HG02588 (cell line): ENCODE measurements at regions not wholly inside any gene's neighbourhood (a gene's known extent, or its start where the extent isn't known, plus 50 kb on each side); places are given as distances from the start of the nearest gene placed in this dataset.
"Not testable (repeated sequence)": the region's sequence is repeated elsewhere in the genome, so short reads cannot be mapped to it uniquely, and the experiment has no call there.

Experiments used
- ATAC-seq: cut with Tn5 transposase; IDR thresholded peaks from one replicate; pipeline ENCODE4 v1.9.1; 2021; ENCODE audit warnings: mild to moderate bottlenecking, moderate library complexity; ENCODE audit not compliant: unreplicated experiment

DNA sequence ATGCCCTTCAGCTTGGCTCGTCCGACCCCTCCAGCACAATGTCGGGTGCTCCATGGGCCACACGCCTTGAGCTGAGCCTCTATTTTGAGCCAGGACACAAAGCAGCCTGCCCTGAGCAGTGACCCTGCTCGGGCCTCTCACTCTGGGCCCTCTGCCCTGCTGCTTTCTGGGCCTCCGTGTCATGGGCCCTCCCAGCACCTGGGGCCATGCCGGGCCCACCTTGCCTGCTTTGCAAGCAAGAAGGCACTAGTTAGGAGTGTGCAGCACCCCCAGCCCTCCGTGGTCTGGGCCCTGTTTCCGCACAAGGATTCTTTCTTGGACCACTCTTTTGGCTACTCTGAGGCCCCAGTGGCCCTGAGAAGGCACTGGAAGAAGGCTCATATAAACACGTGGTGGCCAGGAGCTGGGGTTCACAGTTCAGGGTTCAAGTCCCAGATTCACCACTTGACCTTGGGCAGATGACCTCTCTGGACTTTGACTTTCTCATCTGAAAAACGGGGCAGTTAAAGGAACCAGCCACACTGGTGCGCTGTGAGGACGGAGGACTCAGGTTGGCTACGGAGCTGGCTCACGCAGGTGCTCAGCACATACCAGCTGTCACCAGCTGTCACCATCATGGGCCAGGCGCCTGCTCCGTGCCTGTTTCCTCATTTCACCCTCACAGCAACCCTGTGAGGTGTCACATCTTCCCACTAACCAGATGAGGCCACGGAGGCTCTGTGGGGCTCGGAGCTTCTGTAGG, 166.0 kb upstream of the GSE1 start:
- ATAC-seq = no peak

DNA sequence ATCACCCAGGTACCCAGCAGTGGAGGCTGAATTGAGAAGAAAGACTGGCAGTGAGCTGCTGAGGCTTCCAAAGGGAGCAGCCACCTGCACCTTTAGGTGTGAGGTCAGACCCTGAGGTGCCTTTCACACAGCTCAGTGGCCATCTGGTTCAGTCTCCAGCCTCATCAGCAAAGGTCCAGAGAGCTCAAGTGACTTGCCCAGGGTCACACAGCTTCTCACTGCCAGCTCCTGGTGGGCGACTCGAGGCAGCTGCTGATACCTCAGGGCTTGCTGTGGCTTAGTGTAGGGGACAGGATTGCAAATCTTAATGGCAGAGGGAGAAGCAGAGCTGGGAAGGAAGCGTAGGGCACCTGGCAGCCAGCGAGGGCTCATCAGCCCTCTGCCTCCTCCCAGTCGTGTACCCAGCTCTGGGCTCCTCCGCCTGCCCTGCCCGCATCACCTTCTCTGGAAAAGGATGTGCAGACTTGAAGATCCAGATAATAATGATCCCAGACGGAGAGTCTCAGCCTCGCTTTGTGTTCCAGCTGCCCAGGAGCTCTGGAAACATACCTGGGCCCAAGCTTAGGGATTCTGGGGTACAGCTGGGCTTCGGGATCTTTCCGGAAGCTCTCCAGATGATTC, 165.3 kb upstream of the GSE1 start:
- no peak for ATAC-seq

DNA sequence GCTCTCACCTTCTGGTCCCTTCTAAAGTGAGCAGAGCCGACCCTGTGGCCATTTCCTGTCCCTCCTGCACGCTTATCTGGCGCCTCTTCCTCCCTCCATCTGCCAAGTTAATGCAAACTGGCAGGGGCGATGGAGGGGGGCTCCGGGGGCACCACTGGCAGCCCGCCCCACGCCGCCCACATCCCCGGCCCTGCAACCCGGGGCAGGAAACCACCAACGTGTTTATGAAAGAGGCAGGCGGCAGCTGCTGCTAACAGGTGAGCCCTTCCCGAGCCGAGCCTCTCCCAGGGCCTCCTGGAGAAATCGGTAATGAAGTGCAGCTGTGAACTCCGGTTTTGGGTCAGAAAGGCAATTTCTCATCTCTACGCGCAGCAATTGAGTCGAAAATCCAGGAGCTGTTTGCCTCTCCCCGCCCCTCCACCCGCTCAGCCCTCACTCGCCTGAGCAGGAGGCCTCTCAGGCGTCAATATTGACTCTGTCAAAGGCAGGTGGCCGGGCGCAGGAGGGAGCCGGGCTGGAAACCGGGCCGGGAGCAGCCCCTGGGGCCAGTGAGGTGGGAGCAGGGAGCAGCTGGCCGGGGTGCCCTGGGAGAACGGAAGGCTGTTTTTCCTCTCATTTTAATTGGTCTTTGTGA, 164.4 kb upstream of the GSE1 start:
- no peak for ATAC-seq

DNA sequence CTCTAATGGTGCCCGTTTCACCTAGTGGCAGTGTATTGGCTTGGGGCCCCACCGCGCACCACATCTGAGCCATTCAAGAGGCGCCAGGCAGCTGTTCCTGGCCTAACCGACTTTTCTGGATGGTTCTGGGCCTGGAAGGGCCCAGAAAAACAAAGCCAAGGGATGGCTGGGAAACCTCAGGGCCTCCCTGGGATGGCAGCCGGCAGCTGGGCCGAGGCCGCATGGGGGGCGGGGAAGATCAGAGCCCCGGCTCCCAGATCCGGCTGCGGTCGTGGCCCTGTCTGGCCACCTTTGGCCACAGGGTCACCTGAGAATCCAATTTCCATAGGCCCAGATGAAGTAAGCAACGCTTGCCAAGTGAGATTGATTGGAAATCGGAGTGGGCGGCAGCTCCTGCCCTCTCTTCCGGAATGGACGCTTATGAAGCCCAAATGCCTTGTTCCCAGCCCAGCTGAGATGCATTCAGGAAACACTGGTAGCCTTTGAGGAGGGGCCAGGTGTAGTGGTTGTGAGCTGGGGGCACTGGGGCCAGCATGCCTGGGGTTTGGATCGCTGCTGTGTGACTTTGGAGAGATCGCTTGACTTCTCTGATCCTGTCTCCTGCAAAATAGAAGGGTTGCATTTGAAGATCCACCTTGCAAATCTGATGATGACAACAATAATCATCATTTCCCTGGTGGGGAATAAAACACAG, 163.8 kb upstream of the GSE1 start:
- no peak for ATAC-seq

DNA sequence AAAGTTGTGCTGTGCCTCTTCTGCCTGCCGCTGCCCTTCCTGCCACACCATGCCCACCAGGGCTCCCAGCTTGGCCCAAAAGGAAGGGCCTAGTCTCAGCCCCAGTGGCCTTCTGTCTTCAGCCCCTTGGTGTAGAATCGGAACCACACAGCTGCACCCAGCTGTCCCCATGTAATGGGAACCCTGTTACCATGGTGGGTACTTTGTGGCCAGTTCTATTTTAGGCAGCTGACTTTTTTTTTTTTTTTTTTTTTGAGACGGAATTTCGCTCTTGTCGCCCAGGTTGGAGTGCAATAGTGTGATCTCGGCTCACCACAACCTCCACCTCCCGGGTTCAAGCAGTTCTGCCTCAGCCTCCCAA, 163.3 kb upstream of the GSE1 start:
- no peak for ATAC-seq

DNA sequence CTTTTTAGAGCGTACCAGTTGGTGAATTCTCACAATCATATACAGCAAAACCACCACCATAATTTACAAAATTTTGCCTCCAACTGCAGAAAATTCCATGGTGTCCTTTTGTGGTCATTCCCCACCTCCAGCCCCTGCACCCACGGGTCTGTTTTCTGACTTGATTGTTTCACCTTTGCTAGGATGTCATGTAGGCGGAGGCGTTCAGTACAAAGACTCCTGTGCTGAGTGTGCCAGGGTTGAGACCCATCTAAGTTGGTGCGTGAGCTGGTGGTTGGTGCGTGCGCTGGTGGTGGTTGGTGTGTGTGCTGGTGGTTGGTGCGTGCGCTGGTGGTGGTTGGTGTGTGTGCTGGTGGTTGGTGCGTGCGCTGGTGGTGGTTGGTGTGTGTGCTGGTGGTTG, 162.0 kb upstream of the GSE1 start:
- ATAC-seq = not testable (repeated sequence)

DNA sequence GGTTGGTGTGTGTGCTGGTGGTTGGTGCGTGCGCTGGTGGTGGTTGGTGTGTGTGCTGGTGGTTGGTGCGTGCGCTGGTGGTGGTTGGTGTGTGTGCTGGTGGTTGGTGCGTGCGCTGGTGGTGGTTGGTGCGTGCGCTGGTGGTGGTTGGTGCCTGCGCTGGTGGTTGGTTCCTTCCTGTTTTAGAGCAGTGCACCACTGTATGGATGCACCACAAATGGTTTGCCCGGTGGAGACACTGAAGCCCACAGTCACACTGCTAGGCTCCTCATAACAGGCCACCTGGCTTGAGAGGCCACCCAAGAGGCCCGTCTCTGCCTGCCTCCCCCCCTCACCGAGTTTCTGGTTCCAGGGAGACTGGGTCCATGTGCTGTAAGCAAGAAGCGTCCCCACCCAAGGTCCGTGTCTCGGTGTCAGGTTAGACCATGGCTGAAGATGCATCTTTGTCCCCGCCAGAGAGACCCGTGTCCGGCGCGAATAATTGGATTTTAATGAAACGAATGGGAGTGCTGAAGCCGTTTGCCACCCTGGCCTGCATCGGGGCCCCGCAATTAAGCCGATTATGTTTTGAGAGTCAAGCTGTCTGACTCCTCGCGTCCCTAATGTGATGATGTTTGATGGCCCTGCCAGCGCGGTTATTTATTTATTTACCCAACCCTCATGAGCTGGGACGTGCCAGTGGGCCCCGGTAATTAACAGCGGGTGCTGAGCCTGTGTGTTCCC, 161.3 kb upstream of the GSE1 start:
- ATAC-seq = no peak

DNA sequence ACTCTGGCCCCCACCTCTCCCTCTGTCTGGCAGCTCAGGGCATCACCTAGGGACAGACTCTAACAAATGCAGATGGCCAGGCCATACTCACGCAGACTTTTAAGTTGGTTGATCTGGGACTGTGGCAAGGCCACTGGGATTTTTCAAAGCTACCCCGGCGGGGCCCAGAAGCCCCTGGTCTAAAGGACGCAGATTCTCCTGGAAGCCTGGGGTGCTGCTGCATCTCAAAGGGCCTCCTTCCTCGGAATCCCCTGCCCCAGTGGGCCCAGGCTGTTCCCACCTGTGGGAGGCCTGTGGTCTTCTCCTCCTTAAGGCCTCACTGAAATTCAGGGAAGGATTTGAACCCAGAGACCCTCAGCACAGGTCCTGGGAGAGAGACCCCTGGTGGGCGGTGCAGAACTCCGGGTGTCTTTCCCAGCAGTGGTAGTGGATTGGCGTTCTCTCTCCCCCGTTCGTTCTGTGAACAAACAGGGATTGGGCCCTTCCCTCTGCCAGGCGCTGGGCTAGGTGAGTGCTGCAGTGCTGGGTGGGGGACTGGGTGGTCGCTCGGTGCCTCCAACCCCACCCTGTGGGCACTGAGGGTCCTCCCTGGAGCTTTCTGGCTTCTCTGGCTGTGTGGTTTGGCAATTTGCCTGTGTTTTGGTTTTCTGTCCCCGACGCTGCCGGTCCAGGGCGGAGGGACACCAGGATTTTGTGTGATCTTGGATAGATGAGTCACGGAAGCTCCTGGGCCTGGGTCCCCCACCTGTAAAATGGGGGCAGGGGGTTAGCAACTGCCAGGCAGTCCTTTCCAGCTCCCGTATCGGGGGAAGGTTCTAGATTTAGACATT, 160.5 kb upstream of the GSE1 start:
- ATAC-seq = no peak

DNA sequence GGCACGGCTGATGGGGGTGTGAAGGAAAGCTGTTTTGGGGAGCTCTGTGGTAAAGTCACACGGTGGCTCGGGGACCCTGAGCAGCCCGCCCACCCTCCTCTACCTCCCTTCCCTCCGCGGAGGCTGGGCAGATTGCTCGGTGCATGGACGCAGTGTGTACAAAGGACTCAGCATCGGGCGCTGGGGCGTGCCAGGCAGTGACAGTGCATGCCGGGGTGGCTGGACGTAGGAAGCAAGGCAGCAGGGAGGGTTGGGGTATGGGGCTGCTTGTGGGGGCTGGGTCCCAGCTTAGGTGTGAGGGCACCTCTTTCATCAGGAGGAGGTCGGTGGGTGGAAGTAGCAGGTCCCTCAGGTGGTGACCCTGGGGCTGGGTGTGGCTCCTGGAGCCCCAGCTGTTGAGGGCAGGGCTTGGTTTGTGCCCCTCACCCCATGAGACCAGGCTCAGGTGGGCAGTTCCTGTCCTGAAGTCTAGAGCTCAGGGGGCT, 159.9 kb upstream of the GSE1 start:
- no peak for ATAC-seq

DNA sequence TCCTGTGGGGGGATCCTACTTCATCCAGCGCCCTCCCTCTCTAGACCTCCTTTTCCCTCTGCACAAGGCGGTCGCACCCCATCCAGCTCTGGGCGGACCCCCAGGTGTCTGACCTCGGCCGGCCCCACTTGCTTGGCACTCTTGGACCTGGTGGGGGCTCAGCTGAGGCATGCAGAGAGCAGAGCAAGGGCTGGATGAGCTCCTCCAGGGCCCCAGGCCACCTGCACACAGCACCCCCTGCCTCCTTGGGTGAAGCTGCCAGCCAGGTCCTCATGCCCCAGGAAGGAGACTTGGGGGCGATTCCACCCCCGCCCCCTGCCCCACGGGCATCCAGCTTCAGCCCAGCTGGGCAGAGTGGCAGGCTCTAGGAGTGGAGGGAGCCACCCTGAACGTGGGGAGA, 159.4 kb upstream of the GSE1 start:
- ATAC-seq = no peak

DNA sequence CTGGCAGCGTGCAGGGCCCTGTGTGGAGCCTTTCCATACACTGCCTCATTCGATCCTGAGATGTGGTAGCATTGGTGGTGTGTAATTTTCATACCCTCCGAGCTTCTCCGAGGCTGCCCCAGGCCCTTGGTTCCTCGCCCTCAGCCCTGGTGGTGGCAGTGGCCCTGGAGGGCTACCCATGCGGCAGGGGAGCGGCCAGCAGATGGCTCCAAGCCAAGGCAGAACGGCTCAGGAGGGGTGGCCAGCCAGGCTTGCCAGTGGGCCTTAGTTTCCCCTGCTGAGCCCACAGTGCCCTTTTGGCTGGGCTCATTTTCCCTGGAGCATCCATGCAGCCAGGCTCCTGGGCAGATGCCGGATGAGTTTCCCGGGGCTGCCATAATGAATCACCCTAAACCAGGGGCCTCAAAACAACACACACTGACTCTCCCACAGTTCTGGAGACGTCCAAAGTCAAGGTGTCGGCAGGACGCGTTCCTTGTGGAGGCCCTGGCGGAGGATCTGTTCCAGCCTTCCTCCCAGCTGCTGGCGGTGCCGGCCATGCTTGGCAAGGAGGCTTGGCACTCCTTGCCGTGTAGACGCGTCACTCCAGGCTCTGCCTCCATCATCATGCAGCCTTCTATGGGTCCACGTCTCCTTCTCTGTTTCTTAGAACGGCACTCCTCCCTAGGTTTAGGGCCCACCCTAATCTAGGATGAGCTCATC, 158.8 kb upstream of the GSE1 start:
- no peak for ATAC-seq

DNA sequence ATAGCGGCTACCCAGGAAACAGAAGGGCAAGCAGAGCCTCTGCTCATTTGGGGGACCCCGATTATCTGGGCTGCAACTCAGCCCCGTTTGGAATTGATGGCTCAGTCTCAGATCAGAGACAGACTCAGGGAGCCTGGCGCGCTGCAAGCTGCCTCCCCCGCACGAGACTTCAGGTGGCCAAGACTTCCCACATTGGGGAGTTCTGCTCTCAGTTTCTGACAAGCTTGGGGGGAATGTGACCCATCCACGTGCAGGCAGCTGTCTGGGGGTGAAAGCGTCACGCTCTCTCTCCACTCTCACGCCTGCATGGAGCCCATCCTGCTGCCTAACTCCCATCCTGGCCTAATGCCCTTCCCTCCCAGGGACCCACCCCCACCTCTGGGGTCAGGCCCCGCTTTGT, 157.6 kb upstream of the GSE1 start:
- ATAC-seq = no peak

DNA sequence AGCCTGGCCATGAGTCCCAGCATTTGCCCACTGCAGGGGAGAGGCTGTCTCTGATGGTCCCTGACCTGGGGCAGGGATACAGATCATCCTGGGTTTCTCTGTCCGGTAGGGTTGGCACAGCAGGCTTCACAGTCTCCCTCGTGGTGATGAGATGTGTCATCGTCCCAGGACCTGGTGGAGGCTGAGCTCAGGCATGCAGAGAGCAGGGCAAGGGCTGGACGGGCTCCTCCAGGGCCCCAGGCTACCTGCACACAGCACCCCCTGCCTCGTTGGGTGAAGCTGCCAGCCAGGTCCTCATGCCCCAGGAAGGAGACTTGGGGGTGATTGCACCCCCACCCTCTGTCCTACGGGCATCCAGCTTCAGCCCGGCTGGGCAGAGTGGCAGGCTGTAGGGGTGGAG, 155.8 kb upstream of the GSE1 start:
- ATAC-seq = no peak

DNA sequence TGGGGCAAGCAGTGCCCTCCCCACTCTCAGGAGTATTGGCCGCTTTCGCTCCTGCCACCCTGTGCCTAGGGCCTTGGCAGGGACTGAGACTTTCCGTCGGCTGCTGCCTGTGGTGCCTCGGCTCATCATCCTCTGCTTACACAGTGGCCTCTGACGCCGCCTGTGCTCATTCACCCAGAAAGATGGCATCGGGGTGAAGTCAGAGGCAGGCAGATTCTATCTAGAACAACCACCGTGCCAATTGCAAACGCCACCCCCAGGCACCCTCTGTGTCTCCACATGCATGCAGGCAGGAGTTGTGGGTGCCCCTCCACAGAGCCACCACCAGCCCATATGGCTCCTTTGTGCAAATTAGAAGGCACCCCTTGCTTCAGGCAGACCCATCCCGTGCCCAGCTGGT, 154.2 kb upstream of the GSE1 start:
- ATAC-seq = no peak

DNA sequence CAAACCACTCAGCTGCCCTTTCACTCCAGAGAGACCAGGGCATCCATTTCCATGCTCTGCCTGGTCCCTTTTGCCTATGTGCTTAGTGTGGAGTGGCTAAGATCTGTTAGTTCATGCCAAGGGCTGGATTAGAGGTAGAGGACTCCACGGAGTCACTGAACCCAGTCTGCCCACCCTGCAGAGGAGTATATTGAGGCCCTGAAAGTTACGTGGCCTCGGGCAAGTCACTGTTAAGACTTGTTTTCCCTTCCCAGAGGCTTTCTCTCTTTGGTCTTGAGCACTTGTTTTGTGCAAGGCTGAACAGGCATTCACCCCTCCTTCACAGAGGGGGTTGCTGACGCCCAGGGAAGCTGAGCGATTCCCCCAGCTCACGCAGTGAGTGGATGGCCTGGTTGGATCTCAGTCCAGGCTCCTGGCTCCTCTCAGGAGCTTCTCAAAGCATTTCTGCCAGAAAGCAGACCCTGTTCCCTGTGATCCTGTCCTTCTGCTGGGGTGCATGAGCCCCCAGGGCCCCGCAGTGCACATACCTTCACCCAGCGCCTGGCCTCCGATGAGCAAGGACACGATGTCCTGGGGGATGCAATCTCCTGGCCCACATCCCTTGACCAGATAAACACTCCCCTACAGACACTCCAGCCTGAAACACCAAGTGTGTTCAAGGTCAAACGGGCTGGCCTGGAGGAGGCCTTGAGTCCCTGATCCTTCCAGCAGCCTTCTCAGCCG, 153.4 kb upstream of the GSE1 start:
- ATAC-seq = no peak

DNA sequence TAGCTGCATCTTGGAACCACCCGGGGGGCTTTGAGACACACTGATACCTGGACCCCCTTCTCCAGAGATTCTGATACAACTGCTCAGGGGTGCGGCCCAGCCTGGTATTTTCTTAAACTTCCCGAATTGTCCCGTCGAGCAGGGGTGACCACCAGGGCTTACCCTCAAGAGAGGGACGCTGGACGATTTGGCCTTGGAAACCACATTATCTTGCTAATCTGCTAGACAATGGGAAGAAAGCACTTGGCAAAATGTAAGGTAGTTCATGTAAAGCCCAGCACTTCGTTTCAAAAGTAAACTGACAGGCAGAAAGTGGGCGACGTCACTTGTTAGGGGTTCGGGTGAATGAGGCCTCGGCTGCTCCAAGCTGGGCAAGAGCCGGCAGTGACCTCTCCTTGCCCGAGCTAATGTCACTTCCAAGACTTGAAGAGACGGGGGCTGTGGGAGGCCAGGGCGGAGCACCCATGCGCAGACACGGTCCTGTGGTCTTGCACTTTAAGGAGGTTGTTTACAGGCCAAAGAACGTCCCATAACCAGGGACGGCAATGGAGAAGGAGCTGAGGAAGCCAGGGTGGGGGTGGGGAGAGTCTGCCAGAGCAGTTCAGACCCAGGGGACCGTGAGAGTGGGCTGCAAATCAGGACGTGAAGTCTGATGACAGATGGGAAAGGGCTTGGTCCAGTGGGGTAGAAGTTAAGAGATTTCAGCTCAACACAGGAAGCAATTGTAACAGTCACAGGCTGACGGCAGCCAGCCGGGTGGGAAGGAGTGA, 152.7 kb upstream of the GSE1 start:
- no peak for ATAC-seq

DNA sequence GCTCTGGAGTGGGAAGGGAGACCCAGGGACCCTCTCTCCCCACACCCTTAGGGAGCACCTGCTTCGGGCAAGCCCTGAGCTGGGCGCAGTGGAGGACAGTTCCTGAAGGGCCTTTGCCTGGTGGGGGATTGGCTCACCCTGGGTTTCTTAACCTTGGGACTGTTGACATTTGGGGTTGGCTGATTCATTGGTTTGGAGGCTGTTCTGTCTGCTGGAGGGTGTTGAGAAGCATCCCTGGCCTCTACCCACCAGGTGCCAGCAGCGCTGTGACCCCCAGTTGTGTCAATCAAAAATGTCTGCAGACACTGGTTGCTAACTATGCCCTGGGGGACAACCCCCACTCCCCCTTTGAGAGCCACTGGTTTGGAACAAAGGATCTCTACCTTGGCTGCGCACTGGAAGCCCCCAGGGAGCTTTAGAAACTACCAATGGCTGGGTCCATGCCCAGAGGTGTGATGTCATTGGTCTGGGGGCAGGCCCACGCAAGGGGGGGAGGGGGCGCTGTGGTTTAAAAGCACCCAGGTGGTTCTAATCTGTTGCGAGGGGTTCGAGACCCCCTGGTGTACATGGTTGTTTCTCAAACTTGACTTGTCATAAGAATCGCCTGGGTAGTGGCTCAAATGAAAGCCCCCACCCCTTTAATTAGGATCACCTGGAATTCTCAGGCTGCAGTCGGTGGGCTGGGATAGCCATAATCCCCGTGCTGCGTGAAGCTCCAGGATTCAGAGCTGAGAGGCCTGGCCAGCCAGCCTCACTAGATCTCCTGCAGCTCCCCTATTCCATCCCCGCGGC, 151.9 kb upstream of the GSE1 start:
- ATAC-seq = no peak
